HEK293T (cell line): ENCODE measurements at regions not wholly inside any gene's neighbourhood (a gene's known extent, or its start where the extent isn't known, plus 50 kb on each side); places are given as distances from the start of the nearest gene placed in this dataset.

Source experiments
- CTCF ChIA-PET: fragments of 350-600 bp; formaldehyde crosslinking; extraction: SDS; loops from one replicate; lab custom pipeline; 2021; ENCODE audit warnings: antibody characterized with exemption, inconsistent platforms; lab: Yijun Ruan, JAX
- POLR2A ChIA-PET: fragments of 350-600 bp; formaldehyde crosslinking; extraction: SDS; loops from one replicate; lab custom pipeline; 2020; ENCODE audit warnings: antibody characterized with exemption, inconsistent platforms; lab: Yijun Ruan, JAX
- DNase-seq: peaks from one replicate; pipeline ENCODE4 v3.0.0; 2012; ENCODE audit warnings: mixed read lengths; ENCODE audit errors: extremely low spot score
- ARNT ChIP-seq: fragments of 450-650 bp; IDR thresholded peaks from 2 replicates; pipeline ENCODE4 v1.6.1; 2017; ENCODE audit warnings: mild to moderate bottlenecking
- BHLHE40 ChIP-seq: fragments of 450-650 bp; IDR thresholded peaks from 2 replicates; pipeline ENCODE4 v1.6.1; 2016; ENCODE audit warnings: mild to moderate bottlenecking, moderate library complexity, borderline replicate concordance
- CTBP1 ChIP-seq: fragments of 450-650 bp; IDR thresholded peaks from 2 replicates; pipeline ENCODE4 v1.6.1; 2016; ENCODE audit warnings: borderline replicate concordance
- ELF4 ChIP-seq: fragments of 450-650 bp; IDR thresholded peaks from 2 replicates; pipeline ENCODE4 v1.6.1; 2017; ENCODE audit warnings: antibody characterized with exemption
- FOXA1 ChIP-seq: fragments of 450-650 bp; IDR thresholded peaks from 2 replicates; pipeline ENCODE4 v1.6.1; 2016; ENCODE audit warnings: mild to moderate bottlenecking
- FOXK2 ChIP-seq: fragments of 450-650 bp; IDR thresholded peaks from 2 replicates; pipeline ENCODE4 v1.6.1; 2016; ENCODE audit warnings: mild to moderate bottlenecking
- FOXM1 ChIP-seq: fragments of 450-650 bp; IDR thresholded peaks from 2 replicates; pipeline ENCODE4 v1.6.1; 2017; ENCODE audit warnings: mild to moderate bottlenecking, borderline replicate concordance
- HDGF ChIP-seq: fragments of 450-650 bp; IDR thresholded peaks from 2 replicates; pipeline ENCODE4 v1.6.1; 2017; ENCODE audit warnings: antibody characterized with exemption, borderline replicate concordance
- L3MBTL2 ChIP-seq: fragments of 450-650 bp; conservative IDR thresholded peaks from 2 replicates; pipeline ENCODE4 v1.6.1; 2016; ENCODE audit warnings: mild to moderate bottlenecking
- LEF1 ChIP-seq: fragments of 450-650 bp; IDR thresholded peaks from 2 replicates; pipeline ENCODE4 v1.6.1; 2017; ENCODE audit warnings: mild to moderate bottlenecking, borderline replicate concordance
- NFRKB ChIP-seq: fragments of 450-650 bp; IDR thresholded peaks from 2 replicates; pipeline ENCODE4 v1.6.1; 2016; ENCODE audit warnings: mild to moderate bottlenecking, moderate library complexity
- SP1 ChIP-seq: fragments of 450-650 bp; IDR thresholded peaks from 2 replicates; pipeline ENCODE4 v1.6.1; 2017
- SUZ12 ChIP-seq: fragments of 450-650 bp; IDR thresholded peaks from 2 replicates; pipeline ENCODE4 v1.6.1; 2016; ENCODE audit warnings: mild to moderate bottlenecking
- TARDBP ChIP-seq: fragments of 450-650 bp; IDR thresholded peaks from 2 replicates; pipeline ENCODE4 v1.6.1; 2016
- ZNF384 ChIP-seq: fragments of 450-650 bp; IDR thresholded peaks from 2 replicates; pipeline ENCODE4 v1.6.1; 2016
- TF ChIP-seq, protein P1 (sequence below): fragments of 450-650 bp; IDR thresholded peaks from 2 replicates; pipeline ENCODE4 v1.6.1; 2016

DNA sequence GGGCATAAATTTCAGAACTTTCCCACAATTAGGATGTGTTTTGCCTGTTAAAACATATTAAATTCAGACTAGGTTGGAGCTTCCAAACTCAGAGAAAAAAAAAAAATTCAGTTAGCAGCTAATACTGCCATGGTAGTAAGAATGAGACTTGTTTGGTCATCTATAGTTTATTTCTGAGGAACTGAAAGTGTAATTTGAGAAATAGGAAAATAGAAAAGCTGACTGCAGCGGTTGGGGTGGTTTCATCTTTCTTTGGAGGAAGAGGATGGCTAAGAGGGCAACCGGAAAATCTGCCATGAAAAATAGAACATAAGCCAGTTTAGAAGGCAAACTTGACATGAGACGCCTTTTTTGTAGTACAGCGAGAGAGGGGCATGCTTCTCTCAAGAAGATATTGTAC lies 371.2 kb upstream of the ROBO2 start:
- no peak for DNase-seq
- no peak for TF ChIP-seq ELF4
- TF ChIP-seq FOXK2: no peak
- TF ChIP-seq, protein P1, sequence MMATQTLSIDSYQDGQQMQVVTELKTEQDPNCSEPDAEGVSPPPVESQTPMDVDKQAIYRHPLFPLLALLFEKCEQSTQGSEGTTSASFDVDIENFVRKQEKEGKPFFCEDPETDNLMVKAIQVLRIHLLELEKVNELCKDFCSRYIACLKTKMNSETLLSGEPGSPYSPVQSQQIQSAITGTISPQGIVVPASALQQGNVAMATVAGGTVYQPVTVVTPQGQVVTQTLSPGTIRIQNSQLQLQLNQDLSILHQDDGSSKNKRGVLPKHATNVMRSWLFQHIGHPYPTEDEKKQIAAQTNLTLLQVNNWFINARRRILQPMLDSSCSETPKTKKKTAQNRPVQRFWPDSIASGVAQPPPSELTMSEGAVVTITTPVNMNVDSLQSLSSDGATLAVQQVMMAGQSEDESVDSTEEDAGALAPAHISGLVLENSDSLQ: no peak
- TF ChIP-seq ARNT: no peak
- no peak for TF ChIP-seq FOXA1
- no peak for TF ChIP-seq CTBP1
- TF ChIP-seq L3MBTL2: no peak
- TF ChIP-seq SP1: no peak
- no peak for TF ChIP-seq HDGF
- TF ChIP-seq BHLHE40: no peak
- TF ChIP-seq FOXM1: no peak
- TF ChIP-seq NFRKB: no peak
- no peak for TF ChIP-seq ZNF384
- TF ChIP-seq LEF1: no peak
- no peak for TF ChIP-seq SUZ12
- no peak for TF ChIP-seq TARDBP
- ChIA-PET POLR2A (no interaction called here), CTCF (no interaction called here)

DNA sequence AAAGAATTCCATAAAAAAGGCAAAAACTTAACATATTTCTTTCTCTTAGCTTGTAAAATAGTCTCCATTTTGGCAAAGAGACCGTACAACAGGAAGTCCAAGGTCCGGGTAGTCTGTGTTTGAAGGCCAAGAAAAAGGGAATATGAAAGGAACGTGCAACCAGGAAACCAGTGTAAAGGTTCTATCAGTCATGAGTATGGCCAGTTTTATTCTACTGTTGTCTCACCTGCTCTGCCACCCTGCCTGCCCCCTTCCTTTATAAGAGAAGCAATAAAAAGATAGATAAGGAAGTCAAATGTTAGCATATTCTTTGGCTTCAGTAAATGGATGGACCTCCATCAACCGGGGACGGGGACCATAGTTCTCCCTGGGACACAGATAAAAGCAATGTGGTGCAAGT lies 370.6 kb upstream of the ROBO2 start:
- ChIA-PET CTCF (no interaction called here), POLR2A (no interaction called here)
- TF ChIP-seq ARNT: no peak
- TF ChIP-seq NFRKB: no peak
- no peak for TF ChIP-seq FOXM1
- TF ChIP-seq TARDBP: no peak
- TF ChIP-seq, protein P1: no peak
- TF ChIP-seq FOXA1: no peak
- TF ChIP-seq HDGF: no peak
- TF ChIP-seq ZNF384: no peak
- TF ChIP-seq CTBP1: no peak
- TF ChIP-seq BHLHE40: no peak
- TF ChIP-seq FOXK2: no peak
- TF ChIP-seq LEF1: no peak
- TF ChIP-seq SP1: no peak
- no peak for TF ChIP-seq SUZ12
- no peak for TF ChIP-seq L3MBTL2
- no peak for TF ChIP-seq ELF4
- DNase-seq: no peak

DNA sequence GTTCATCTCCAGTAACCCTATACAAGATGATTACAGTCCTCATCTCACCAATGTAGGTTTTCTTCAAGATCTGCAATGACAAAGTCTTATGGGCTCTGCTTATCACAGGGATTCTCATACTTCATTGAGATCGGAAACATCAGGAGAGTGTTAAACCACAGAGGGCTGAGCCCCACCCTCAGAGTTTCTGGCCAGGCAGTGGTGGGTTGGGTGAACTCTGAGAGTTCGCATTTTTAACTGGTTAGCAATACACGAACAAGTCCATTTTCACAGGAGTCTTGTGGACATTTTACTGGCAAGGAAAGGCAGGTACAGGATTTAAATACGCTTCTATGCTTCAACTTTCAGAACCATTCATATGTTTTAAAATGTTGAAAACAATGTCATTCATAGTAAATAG lies 366.7 kb upstream of the ROBO2 start:
- no peak for DNase-seq
- no peak for TF ChIP-seq BHLHE40
- TF ChIP-seq ARNT: no peak
- no peak for TF ChIP-seq ELF4
- TF ChIP-seq FOXA1: no peak
- no peak for TF ChIP-seq NFRKB
- no peak for TF ChIP-seq HDGF
- no peak for TF ChIP-seq L3MBTL2
- no peak for TF ChIP-seq TARDBP
- no peak for TF ChIP-seq SP1
- TF ChIP-seq, protein P1: no peak
- TF ChIP-seq FOXK2: no peak
- POLR2A ChIA-PET: no interaction called here
- CTCF ChIA-PET: no interaction called here

DNA sequence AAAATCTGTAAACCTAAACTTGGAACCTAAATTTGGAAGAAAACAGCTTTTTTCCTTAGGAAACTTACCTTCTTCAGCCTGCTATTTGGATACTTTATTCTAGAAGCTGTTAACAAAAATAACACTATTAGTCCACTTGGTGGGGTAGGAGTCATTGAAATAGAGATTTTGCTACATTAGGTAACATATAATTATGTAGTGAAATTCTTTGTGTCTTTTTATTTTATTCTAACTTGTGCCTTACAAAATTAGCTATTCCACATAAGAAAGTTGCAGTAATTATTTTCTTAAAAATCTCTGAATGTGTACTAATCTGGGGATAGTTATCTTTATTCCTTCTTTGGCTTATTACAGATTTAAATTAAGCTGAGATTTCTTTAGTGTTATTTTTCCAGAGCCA lies 360.4 kb upstream of the ROBO2 start:
- ChIA-PET CTCF (no interaction called here), POLR2A (interaction anchor here (1.0 kb wide), 1 partner anchor 46 kb away, joined by 3 read pairs; no protein-coding TSS in a partner anchor)
- TF ChIP-seq FOXM1 (no peak), CTBP1 (no peak), NFRKB (no peak), L3MBTL2 (no peak), SUZ12 (no peak), FOXK2 (no peak), TARDBP (no peak), SP1 (no peak), BHLHE40 (no peak), LEF1 (no peak), HDGF (no peak), ARNT (no peak), ELF4 (no peak), ZNF384 (no peak), FOXA1 (no peak)
- TF ChIP-seq, protein P1: no peak
- DNase-seq: no peak

DNA sequence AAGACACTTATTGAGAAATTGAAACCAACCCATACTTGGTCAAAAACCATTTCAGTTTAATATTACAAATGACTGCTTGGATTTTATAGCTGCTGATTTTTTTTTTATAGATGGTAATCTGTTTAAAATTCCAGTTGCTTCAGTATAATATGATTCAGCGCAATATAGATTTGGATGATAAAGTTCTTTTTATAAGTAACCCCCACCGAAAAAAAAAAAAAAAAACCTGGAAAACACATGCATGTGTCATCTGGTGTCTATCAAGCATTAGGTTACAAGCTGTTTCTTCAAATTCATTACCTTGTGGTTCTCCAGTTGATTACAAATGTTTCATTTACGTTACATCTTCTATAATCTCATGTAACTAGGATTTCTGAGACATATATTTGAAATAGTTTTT lies 356.6 kb upstream of the ROBO2 start:
- no peak for DNase-seq
- TF ChIP-seq BHLHE40: no peak
- TF ChIP-seq, protein P1: no peak
- no peak for TF ChIP-seq FOXK2
- TF ChIP-seq ZNF384: peak; percentile 30; the same call in 1 of the 2 replicates
- TF ChIP-seq TARDBP: no peak
- ChIA-PET CTCF (no interaction called here), POLR2A (no interaction called here)
